OCI-LY1 (cell line): ENCODE measurements at regions not wholly inside any gene's neighbourhood (a gene's known extent, or its start where the extent isn't known, plus 50 kb on each side); places are given as distances from the start of the nearest gene placed in this dataset.
"Not testable (repeated sequence)": the region's sequence is repeated elsewhere in the genome, so short reads cannot be mapped to it uniquely, and the experiment has no call there.

Experiments used
- H2AFZ ChIP-seq: fragments of 200-600 bp; sonication (generic), shearing (Covaris generic); 2 replicates; pipeline ENCODE4 v1.6.0; 2014; ENCODE audit warnings: antibody characterized with exemption, mild to moderate bottlenecking, low read length
- H3F3A ChIP-seq: fragments of 200-600 bp; sonication (generic), shearing (Covaris generic); 2 replicates; pipeline ENCODE4 v1.6.0; 2014; ENCODE audit warnings: mild to moderate bottlenecking, antibody characterized with exemption, low read length, moderate library complexity; ENCODE audit not compliant: insufficient read depth
- H3K27ac ChIP-seq: fragments of 200-600 bp; sonication (generic); 2 replicates; pipeline ENCODE4 v1.5.1; 2014; ENCODE audit warnings: low read length, mixed run types, mild to moderate bottlenecking, low read depth; ENCODE audit not compliant: poor library complexity, severe bottlenecking
- H3K27me3 ChIP-seq: fragments of 200-600 bp; sonication (generic); 2 replicates; pipeline ENCODE4 v1.6.0; 2014; ENCODE audit warnings: antibody characterized with exemption, mild to moderate bottlenecking, low read length, moderate library complexity; ENCODE audit not compliant: insufficient read depth
- H3K36me3 ChIP-seq: fragments of 200-600 bp; sonication (generic); 2 replicates; pipeline ENCODE4 v1.6.1; 2014; ENCODE audit warnings: mild to moderate bottlenecking, antibody characterized with exemption, low read length, moderate library complexity, mixed read lengths; ENCODE audit not compliant: insufficient read depth
- H3K4me1 ChIP-seq: fragments of 200-600 bp; sonication (generic); 2 replicates; pipeline ENCODE4 v1.5.1; 2014; ENCODE audit warnings: mild to moderate bottlenecking, low read length, moderate library complexity; ENCODE audit not compliant: insufficient read depth, severe bottlenecking
- H3K4me2 ChIP-seq: fragments of 200-600 bp; sonication (generic), shearing (Covaris generic); 2 replicates; pipeline ENCODE4 v1.6.1; 2014; ENCODE audit warnings: low read length
- H3K4me3 ChIP-seq: fragments of 200-600 bp; sonication (generic); 2 replicates; pipeline ENCODE4 v1.5.1; 2014; ENCODE audit warnings: low read length, low read depth, mild to moderate bottlenecking, mixed read lengths; ENCODE audit not compliant: poor library complexity, severe bottlenecking
- H3K79me2 ChIP-seq: fragments of 200-600 bp; shearing (Covaris generic); 2 replicates; pipeline ENCODE4 v1.6.1; 2016; ENCODE audit warnings: mixed run types, low read length, mixed read lengths; ENCODE audit not compliant: insufficient read depth
- H3K9ac ChIP-seq: fragments of 200-600 bp; sonication (generic), shearing (Covaris generic); 2 replicates; pipeline ENCODE4 v1.6.1; 2014; ENCODE audit warnings: mild to moderate bottlenecking, low read length, mixed read lengths
- H3K9me2 ChIP-seq: fragments of 200-600 bp; sonication (generic), shearing (Covaris generic); 2 replicates; pipeline ENCODE4 v1.6.1; 2014; ENCODE audit warnings: low read depth, mild to moderate bottlenecking, low read length, mixed read lengths
- H3K9me3 ChIP-seq: fragments of 200-600 bp; shearing (Covaris generic); 2 replicates; pipeline ENCODE4 v1.6.1; 2014; ENCODE audit warnings: low read length, mixed read lengths
- H4K20me1 ChIP-seq: fragments of 200-600 bp; sonication (generic), shearing (Covaris generic); 2 replicates; pipeline ENCODE4 v1.6.0; 2016; ENCODE audit warnings: mild to moderate bottlenecking, low read length; ENCODE audit not compliant: insufficient read depth
- CTCF ChIP-seq: fragments of 200-600 bp; sonication (generic), shearing (Covaris generic); IDR thresholded peaks from 2 replicates; pipeline ENCODE4 v1.5.1; 2017; ENCODE audit warnings: mild to moderate bottlenecking, antibody characterized with exemption, low read length, moderate library complexity, mixed read lengths
- EZH2 ChIP-seq: fragments of 200-600 bp; sonication (generic), shearing (Covaris generic); IDR thresholded peaks from 2 replicates; pipeline ENCODE4 v1.8.0; 2017; ENCODE audit warnings: borderline replicate concordance, mixed run types, mild to moderate bottlenecking, antibody characterized with exemption, low read length, moderate library complexity, mixed read lengths

- no peaks in the 10 kb centered on the region for H3F3A ChIP-seq
- no peaks in the 10 kb centered on the region for H3K79me2 ChIP-seq
- H3K4me2 ChIP-seq: no peak overlapping the region
- no peaks in the 10 kb centered on the region for H3K9me2 ChIP-seq
- no peak overlapping the region for H3K9ac ChIP-seq
- no peak overlapping the region for H2AFZ ChIP-seq
- H3K4me3 ChIP-seq: no peak overlapping the region
- no peaks in the 10 kb centered on the region for H3K9me3 ChIP-seq
- H4K20me1 ChIP-seq: no peaks in the 10 kb centered on the region
- H3K36me3 ChIP-seq: no peaks in the 10 kb centered on the region
- TF ChIP-seq EZH2 (no peak), CTCF (no peak)
- H3K4me1 ChIP-seq: no peaks in the 10 kb centered on the region
- H3K27me3 ChIP-seq: no peaks in the 10 kb centered on the region
- no peak overlapping the region for H3K27ac ChIP-seq
These were observed 105.7 kb upstream of the GHR start for GRCh38 chr5:42317575-42317974.

DNA sequence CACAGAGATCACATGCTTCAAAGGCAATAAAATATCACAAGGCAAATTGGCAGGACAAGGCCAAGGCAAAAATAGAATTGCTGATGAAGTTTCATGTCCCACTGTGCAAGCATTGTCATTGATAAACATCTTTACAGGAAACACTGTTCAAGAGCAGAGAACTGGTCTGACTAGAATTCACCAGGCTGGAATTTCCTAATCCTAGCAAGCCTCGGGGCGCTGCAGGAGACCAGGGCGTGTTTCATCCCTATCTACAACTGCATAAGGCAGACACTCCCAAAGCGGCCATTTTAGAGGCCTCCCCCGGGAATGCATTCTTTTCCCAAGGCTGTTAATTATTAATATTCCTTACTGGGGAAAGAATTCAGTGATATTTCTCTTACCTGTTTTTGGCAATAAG is 103.7 kb upstream of the GHR start:
- H4K20me1 ChIP-seq, H3K4me1 ChIP-seq, H3K27ac ChIP-seq, H3K27me3 ChIP-seq, H2AFZ ChIP-seq, H3K36me3 ChIP-seq, H3K4me2 ChIP-seq, H3K9me3 ChIP-seq, H3K4me3 ChIP-seq, H3K9ac ChIP-seq, H3K79me2 ChIP-seq, H3F3A ChIP-seq, H3K9me2 ChIP-seq: not testable (repeated sequence)

- H3K27ac ChIP-seq: no peak overlapping the region
- no peak overlapping the region for H3K9ac ChIP-seq
- TF ChIP-seq EZH2 (no peak), CTCF (no peak)
- no peaks in the 10 kb centered on the region for H3K36me3 ChIP-seq
- no peaks in the 10 kb centered on the region for H3K27me3 ChIP-seq
- H3K4me3 ChIP-seq: no peak overlapping the region
- H4K20me1 ChIP-seq: no peaks in the 10 kb centered on the region
- H3K9me3 ChIP-seq: no peaks in the 10 kb centered on the region
- H3F3A ChIP-seq: no peaks in the 10 kb centered on the region
- no peaks in the 10 kb centered on the region for H3K4me1 ChIP-seq
- no peak overlapping the region for H3K4me2 ChIP-seq
- no peak overlapping the region for H2AFZ ChIP-seq
- H3K79me2 ChIP-seq: no peaks in the 10 kb centered on the region
- no peaks in the 10 kb centered on the region for H3K9me2 ChIP-seq
These were observed 101.5 kb upstream of the GHR start for GRCh38 chr5:42321785-42322184.

- no peaks in the 10 kb centered on the region for H3F3A ChIP-seq
- no peaks in the 10 kb centered on the region for H3K9me3 ChIP-seq
- no peaks in the 10 kb centered on the region for H3K9me2 ChIP-seq
- H3K9ac ChIP-seq: no peak overlapping the region
- H3K36me3 ChIP-seq: no peaks in the 10 kb centered on the region
- no peaks in the 10 kb centered on the region for H3K79me2 ChIP-seq
- no peak overlapping the region for H3K4me2 ChIP-seq
- H3K4me1 ChIP-seq: no peaks in the 10 kb centered on the region
- no peak overlapping the region for H3K4me3 ChIP-seq
- H2AFZ ChIP-seq: no peak overlapping the region
- H3K27ac ChIP-seq: no peak overlapping the region
- no peaks in the 10 kb centered on the region for H3K27me3 ChIP-seq
- H4K20me1 ChIP-seq: no peaks in the 10 kb centered on the region
- TF ChIP-seq CTCF (no peak), EZH2 (no peak)
These were observed 86.1 kb upstream of the GHR start for GRCh38 chr5:42337143-42337542.
